KOPT-K1 (cell line): ENCODE measurements at regions not wholly inside any gene's neighbourhood (a gene's known extent, or its start where the extent isn't known, plus 50 kb on each side); places are given as distances from the start of the nearest gene placed in this dataset.

Experiments used
- H3K27ac ChIP-seq: fragments of 200-600 bp; sonication (generic); 2 replicates; pipeline ENCODE4 v1.5.1; 2016; ENCODE audit warnings: antibody characterized with exemption, mild to moderate bottlenecking, low read depth, low read length; ENCODE audit not compliant: poor library complexity, severe bottlenecking
- H3K36me3 ChIP-seq: fragments of 200-600 bp; sonication (generic); 2 replicates; pipeline ENCODE4 v1.5.1; 2017; ENCODE audit warnings: antibody characterized with exemption, mild to moderate bottlenecking, low read length, moderate library complexity; ENCODE audit not compliant: insufficient read depth
- H3K9me3 ChIP-seq: fragments of 200-600 bp; sonication (generic); 2 replicates; pipeline ENCODE4 v1.5.1; 2017; ENCODE audit warnings: antibody characterized with exemption, low read length, mild to moderate bottlenecking; ENCODE audit not compliant: insufficient read depth, poor library complexity, severe bottlenecking

- Histone ChIP-seq H3K36me3 (no peaks in the 10 kb centered on the region), H3K9me3 (no peaks in the 10 kb centered on the region), H3K27ac (no peak overlapping the region)
Observed at GRCh38 chr13:29943273-29943672, 92.9 kb upstream of the UBL3 start.

GRCh38 chr13:29940715-29941114 is 90.3 kb upstream of the UBL3 start:
- no peaks in the 10 kb centered on the region for H3K36me3 ChIP-seq
- no peaks in the 10 kb centered on the region for H3K9me3 ChIP-seq
- H3K27ac ChIP-seq: no peak overlapping the region

DNA sequence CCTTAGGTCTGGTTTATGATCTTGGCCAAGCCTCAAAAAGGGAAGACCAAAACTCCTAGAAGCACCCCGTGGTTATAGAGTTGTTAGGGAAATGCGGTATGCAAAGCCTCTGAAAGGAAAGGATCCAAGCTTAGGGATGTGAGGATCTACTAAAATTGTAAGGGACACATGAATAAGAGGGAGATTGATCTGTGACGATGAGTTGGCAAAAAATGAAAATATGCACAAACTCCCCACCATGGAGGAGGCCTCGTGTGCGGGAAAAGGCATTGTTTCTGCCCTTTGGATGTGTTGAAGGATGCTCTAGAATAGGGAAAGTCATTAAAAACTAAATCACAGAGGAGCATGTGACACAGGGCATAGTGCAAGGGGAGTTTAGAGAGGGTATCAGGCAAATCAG is 88.7 kb upstream of the UBL3 start:
- no peaks in the 10 kb centered on the region for H3K9me3 ChIP-seq
- H3K36me3 ChIP-seq: no peaks in the 10 kb centered on the region
- no peak overlapping the region for H3K27ac ChIP-seq

- H3K36me3 ChIP-seq: no peaks in the 10 kb centered on the region
- H3K9me3 ChIP-seq: no peaks in the 10 kb centered on the region
- no peak overlapping the region for H3K27ac ChIP-seq
Observed at GRCh38 chr13:29937841-29938240, 87.4 kb upstream of the UBL3 start.

GRCh38 chr13:29937379-29937778 is 87.0 kb upstream of the UBL3 start:
- Histone ChIP-seq H3K36me3 (no peaks in the 10 kb centered on the region), H3K9me3 (no peaks in the 10 kb centered on the region), H3K27ac (no peak overlapping the region)

- H3K36me3 ChIP-seq: no peaks in the 10 kb centered on the region
- no peaks in the 10 kb centered on the region for H3K9me3 ChIP-seq
- no peak overlapping the region for H3K27ac ChIP-seq
Observed at GRCh38 chr13:29936956-29937355, 86.5 kb upstream of the UBL3 start.

DNA sequence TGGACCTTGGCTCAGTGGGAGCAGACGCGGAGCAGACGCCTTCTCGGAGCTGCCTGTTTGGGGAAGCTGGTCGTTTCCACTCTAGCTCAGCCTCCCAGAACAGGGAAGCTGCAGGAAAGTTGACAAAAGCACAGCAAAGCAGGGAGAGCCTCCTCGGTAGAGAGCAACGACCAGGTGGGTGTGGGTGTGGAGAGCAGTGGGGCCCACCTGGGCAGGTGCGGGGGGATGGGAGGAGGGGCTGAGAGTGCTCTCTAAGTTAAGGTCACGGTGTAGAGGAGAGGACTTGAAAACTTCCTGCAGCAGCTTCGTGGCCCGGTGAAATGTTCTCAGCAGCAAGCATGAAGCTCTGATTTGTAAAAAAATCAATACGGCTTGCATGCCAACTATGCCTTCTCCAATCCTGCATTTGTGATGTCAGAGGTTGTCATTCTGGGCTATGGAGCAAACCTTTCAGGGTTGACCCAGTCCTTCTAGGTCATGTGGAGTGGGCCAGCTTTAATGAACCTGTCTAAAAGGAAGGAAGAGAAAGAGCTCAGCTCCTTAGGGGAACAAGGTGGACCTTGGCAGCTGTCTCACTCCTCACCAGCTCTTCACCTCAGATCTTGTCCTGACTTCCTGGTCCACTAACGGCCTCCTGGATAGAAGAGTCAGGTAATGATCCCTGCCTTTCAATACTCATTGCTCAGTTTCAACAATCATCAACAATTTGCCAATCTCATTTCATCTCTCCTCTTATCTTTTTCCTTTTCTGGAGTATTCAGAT is 85.8 kb upstream of the UBL3 start:
- H3K27ac ChIP-seq: no peak overlapping the region
- H3K9me3 ChIP-seq: no peaks in the 10 kb centered on the region
- H3K36me3 ChIP-seq: no peaks in the 10 kb centered on the region

GRCh38 chr13:29935309-29935981 is 85.0 kb upstream of the UBL3 start:
- Histone ChIP-seq H3K36me3 (no peaks in the 10 kb centered on the region), H3K27ac (no peak overlapping the region), H3K9me3 (no peaks in the 10 kb centered on the region)

GRCh38 chr13:29934531-29935308 is 84.3 kb upstream of the UBL3 start:
- Histone ChIP-seq H3K27ac (no peak overlapping the region), H3K36me3 (no peaks in the 10 kb centered on the region), H3K9me3 (no peaks in the 10 kb centered on the region)

DNA sequence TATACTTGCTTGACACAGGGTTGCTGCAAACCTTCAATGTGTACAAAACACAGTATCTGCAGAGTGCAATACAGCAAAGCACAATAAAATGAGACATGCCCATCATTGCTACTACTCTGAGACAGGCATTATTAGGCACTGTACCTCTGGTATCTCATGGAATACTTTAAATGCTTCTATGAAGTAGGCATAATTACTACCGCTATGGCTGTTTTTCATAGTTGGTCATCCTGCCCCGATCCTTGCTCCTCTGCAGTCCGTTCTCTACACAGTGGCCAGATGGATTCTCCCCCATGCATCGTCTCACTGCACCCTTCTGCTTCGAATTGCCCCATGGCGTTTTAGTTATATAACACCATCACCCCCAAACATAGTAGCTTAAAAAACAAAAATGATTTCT is 83.0 kb upstream of the UBL3 start:
- no peak overlapping the region for H3K27ac ChIP-seq
- H3K9me3 ChIP-seq: no peaks in the 10 kb centered on the region
- H3K36me3 ChIP-seq: no peaks in the 10 kb centered on the region

DNA sequence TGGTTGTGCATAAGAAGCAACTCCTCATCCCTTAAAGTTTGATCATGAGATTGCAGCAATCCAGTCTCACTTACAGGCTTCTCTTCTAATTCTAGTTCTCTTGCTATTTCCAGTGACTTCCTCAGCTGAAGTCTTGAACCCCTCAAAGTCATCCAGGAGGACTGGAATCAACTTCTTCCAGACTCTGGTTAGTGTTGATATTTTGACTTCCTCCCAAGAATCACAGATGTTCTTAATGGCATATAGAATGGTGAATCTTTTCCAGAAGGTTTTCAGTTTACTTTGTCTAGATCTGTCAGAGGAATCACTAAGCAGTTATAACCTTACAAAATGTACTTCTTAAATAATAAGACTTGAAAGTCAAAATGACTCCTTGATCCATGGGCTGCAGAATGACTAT is 81.3 kb upstream of the UBL3 start:
- Histone ChIP-seq H3K27ac (no peak overlapping the region), H3K36me3 (no peaks in the 10 kb centered on the region)

DNA sequence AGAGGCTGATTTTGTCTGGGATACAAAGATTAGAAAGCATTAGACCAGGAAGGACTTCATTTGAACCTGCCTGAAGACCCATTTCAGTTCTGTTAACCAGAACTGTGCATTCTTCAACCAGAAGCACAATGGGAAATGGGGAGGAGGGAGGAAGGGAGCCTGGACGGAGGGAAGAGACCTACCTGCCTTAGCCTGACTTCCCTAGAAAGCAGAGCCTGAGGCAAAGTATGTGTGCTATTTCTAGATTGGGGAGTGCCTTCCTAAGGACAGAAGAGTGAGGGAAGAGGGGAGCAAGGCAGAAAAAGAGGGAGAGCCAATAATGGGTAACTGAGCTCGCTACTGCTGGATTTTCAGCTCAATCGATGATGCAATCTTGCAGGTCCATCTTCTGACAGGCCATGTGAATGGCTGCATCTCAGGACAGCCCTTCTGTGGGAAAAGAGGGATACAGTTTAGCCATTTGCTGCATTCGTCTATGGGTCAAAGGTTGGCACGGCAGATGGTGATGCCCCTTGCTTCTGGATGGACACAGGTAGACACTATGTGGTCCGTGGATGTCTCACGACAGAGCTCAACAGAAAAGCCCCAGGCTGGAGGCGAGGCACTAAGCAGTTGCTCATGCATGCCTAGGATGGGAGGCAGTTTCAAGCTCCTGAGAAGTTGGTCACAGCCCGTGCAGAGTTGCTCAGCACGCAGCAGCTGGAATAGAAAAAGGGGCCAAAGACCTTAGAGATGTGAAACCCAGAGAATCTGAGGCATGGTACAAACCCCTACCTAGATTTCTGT is 78.8 kb upstream of the UBL3 start:
- Histone ChIP-seq H3K9me3 (no peaks in the 10 kb centered on the region), H3K27ac (no peak overlapping the region), H3K36me3 (no peaks in the 10 kb centered on the region)

More for the DNA sequence above, 81.3 kb upstream of the UBL3 start:
- no peaks in the 10 kb centered on the region for H3K9me3 ChIP-seq

DNA sequence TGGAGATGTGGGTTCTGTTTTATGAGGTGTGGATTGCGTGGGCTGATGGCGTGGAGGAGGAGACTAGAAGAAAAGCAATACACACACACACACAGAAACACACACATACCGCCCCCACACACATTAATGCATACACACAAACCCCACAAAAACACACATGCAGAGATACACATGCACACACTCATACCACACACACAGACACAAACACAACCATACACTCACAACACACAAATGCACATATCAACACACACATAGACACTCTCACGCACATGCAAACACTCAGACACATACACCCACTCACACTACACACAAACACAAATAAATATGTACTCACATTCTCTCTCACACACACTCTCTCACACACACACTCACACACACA is 75.7 kb upstream of the UBL3 start:
- H3K27ac ChIP-seq: no peak overlapping the region
- H3K9me3 ChIP-seq: no peaks in the 10 kb centered on the region
- no peaks in the 10 kb centered on the region for H3K36me3 ChIP-seq

DNA sequence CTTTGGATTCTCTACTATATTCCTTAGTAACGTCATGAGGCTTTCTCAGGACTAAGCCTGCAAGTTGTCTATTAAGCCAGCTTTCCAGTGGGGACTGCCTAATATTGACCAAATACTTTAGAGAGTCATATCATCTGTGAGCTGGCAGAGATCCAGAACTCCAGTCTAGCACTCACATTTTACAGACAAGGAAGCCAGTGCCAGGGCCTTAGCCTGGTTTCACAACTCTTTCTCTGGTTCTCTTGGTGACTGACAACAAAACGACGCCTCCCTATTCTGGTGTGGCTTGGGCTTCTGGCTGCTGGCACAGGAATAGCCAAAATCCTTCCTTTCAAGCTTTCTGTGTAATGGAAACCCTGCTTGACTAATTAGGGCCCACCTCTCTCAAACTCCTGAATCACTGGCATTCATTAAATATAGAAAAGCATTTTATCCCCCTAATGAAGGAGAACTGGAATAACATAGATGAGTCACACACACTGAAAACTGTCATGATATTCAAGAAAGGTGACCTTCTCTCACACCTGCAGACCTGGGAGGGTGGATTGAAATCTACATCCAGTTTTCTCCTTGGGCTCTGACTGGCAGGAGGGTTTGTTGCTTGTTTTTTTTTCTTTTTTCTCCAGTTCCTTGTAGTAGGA is 75.2 kb upstream of the UBL3 start:
- Histone ChIP-seq H3K27ac (no peak overlapping the region), H3K9me3 (no peaks in the 10 kb centered on the region), H3K36me3 (no peaks in the 10 kb centered on the region)
